H1 (cell line): ENCODE measurements at regions not wholly inside any gene's neighbourhood (a gene's known extent, or its start where the extent isn't known, plus 50 kb on each side); places are given as distances from the start of the nearest gene placed in this dataset.

Source experiments
- CTCF ChIA-PET: fragments of 300-600 bp; sonication (Branson Sonifier 250); formaldehyde crosslinking; loops from one replicate; lab custom pipeline; 2021; ENCODE audit not compliant: partially characterized antibody; lab: Charles Lee
- POLR2A ChIA-PET: fragments of 300-600 bp; sonication (Branson Sonifier 250); formaldehyde crosslinking; loops from one replicate; lab custom pipeline; 2021; ENCODE audit warnings: inconsistent platforms; ENCODE audit not compliant: partially characterized antibody; lab: Charles Lee
- DNase-seq, 2 experiments: peaks; one replicate each; pipeline versions ENCODE4 v3.0.0 to v3.0.0-alpha.2; 2010 to 2022; ENCODE audit warnings: low spot score in 2 of 2, low read depth in 1 of 2, mixed read lengths in 1 of 2
- FAIRE-seq: peaks from 2 replicates; lab custom pipeline; 2011; peaks lifted over from hg19 to GRCh38; lab: Jason Lieb, UNC
- H2AFZ ChIP-seq: 2 replicates; pipeline ENCODE4 v1.8.1; 2012; ENCODE audit warnings: low read length, inconsistent platforms
- H2AK5ac ChIP-seq: 2 replicates; pipeline ENCODE4 v1.6.1; 2013; ENCODE audit warnings: low read depth, low read length
- H2BK120ac ChIP-seq: replicated peaks from 2 replicates; pipeline ENCODE3; 2013; ENCODE audit warnings: low read depth, low read length, inconsistent platforms
- H2BK12ac ChIP-seq: 2 replicates; pipeline ENCODE4 v1.6.1; 2013; ENCODE audit warnings: low read depth, low read length
- H2BK15ac ChIP-seq: 2 replicates; pipeline ENCODE4 v1.6.1; 2013; ENCODE audit warnings: low read length
- H2BK20ac ChIP-seq: 2 replicates; pipeline ENCODE4 v1.6.1; 2013; ENCODE audit warnings: low read length
- H2BK5ac ChIP-seq: 2 replicates; pipeline ENCODE4 v1.6.1; 2013; ENCODE audit warnings: low read depth, low read length
- H3K14ac ChIP-seq: 2 replicates; pipeline ENCODE4 v1.6.1; 2013; ENCODE audit warnings: inconsistent platforms; ENCODE audit not compliant: insufficient read length
- H3K18ac ChIP-seq: 2 replicates; pipeline ENCODE4 v1.6.1; 2013; ENCODE audit warnings: low read length; ENCODE audit errors: extremely low read depth
- H3K23ac ChIP-seq: 2 replicates; pipeline ENCODE4 v1.6.1; 2013; ENCODE audit warnings: inconsistent platforms; ENCODE audit not compliant: insufficient read length
- H3K23me2 ChIP-seq: 2 replicates; pipeline ENCODE4 v1.6.1; 2013; ENCODE audit warnings: low read depth, low read length
- H3K27ac ChIP-seq: 2 replicates; pipeline ENCODE4 v1.6.1; 2011; ENCODE audit warnings: low read depth, low read length, inconsistent platforms
- H3K27me3 ChIP-seq, 4 experiments: replicated peaks in 1 of 4; 1 replicate in 1 of 4; 2 replicates in 3 of 4; pipeline versions ENCODE4 v1.6.1 to v1.8.1; 2011 to 2013; ENCODE audit warnings: low read length in 3 of 4, mild to moderate bottlenecking in 3 of 4, inconsistent platforms in 2 of 4, mixed read lengths in 2 of 4, moderate library complexity in 1 of 4; ENCODE audit not compliant: control insufficient read depth in 3 of 4, insufficient read depth in 3 of 4; ENCODE audit errors: extremely low read depth in 1 of 4
- H3K36me3 ChIP-seq, 4 experiments: 2 replicates each; pipeline versions ENCODE4 v1.6.1 to v1.8.1; 2011 to 2013; ENCODE audit warnings: mild to moderate bottlenecking in 4 of 4, low read length in 3 of 4, moderate library complexity in 2 of 4, control low read depth in 1 of 4, inconsistent platforms in 1 of 4; ENCODE audit not compliant: insufficient read depth in 4 of 4, control insufficient read depth in 2 of 4
- H3K4ac ChIP-seq: replicated peaks from 2 replicates; pipeline ENCODE3; 2013; ENCODE audit warnings: low read length, low read depth, mixed read lengths, inconsistent platforms; ENCODE audit not compliant: insufficient read length
- H3K4me1 ChIP-seq, 4 experiments: replicated peaks in 1 of 4; 1 replicate in 1 of 4; 2 replicates in 3 of 4; pipeline versions ENCODE4 v1.6.1 to v1.8.1; 2011 to 2013; ENCODE audit warnings: low read length in 3 of 4, inconsistent platforms in 2 of 4, mixed read lengths in 1 of 4; ENCODE audit not compliant: insufficient read depth in 4 of 4, control insufficient read depth in 3 of 4
- H3K4me2 ChIP-seq, 2 experiments: 2 replicates each; pipeline versions ENCODE4 v1.6.1 to v1.8.1; 2011 to 2013; ENCODE audit warnings: low read depth in 2 of 2, low read length in 2 of 2, control low read depth in 1 of 2, inconsistent platforms in 1 of 2, mild to moderate bottlenecking in 1 of 2; ENCODE audit not compliant: insufficient read depth in 1 of 2
- H3K4me3 ChIP-seq, 4 experiments: fragments of 200-600, 300-600 bp in 1 of 4; sonication (generic), shearing (Covaris generic), sonication (Bioruptor Twin) in 1 of 4; 2 replicates each; pipeline versions ENCODE4 v1.5.1 to v1.8.1; 2011 to 2016; ENCODE audit warnings: low read length in 4 of 4, low read depth in 3 of 4, control low read depth in 2 of 4, inconsistent platforms in 2 of 4, mild to moderate bottlenecking in 2 of 4, mixed read lengths in 1 of 4, moderate library complexity in 1 of 4; ENCODE audit not compliant: insufficient read depth in 2 of 4; ENCODE audit errors: extremely low read depth in 1 of 4
- H3K56ac ChIP-seq: replicated peaks from 2 replicates; pipeline ENCODE3; 2013; ENCODE audit warnings: low read depth, mild to moderate bottlenecking, mixed read lengths, low read length, inconsistent platforms; ENCODE audit not compliant: insufficient read length
- H3K79me1 ChIP-seq: 2 replicates; pipeline ENCODE4 v1.6.1; 2013; ENCODE audit warnings: low read depth, low read length, control low read depth
- H3K79me2 ChIP-seq, 2 experiments: 2 replicates each; pipeline versions ENCODE4 v1.6.1 to v1.8.1; 2012 to 2013; ENCODE audit warnings: low read length in 2 of 2, mild to moderate bottlenecking in 2 of 2, inconsistent platforms in 1 of 2; ENCODE audit not compliant: insufficient read depth in 2 of 2, control insufficient read depth in 1 of 2
- H3K9ac ChIP-seq, 4 experiments: replicated peaks in 1 of 4; 1 replicate in 1 of 4; 2 replicates in 3 of 4; pipeline versions ENCODE4 v1.6.1 to v1.8.1; 2011 to 2013; ENCODE audit warnings: low read depth in 3 of 4, low read length in 3 of 4, control low read depth in 2 of 4, mild to moderate bottlenecking in 2 of 4, moderate library complexity in 2 of 4, inconsistent platforms in 1 of 4; ENCODE audit errors: extremely low read depth in 1 of 4
- H3K9me3 ChIP-seq, 2 experiments: 2 replicates each; pipeline versions ENCODE4 v1.6.1 to v1.8.1; 2012 to 2013; ENCODE audit warnings: mild to moderate bottlenecking in 2 of 2, moderate library complexity in 2 of 2, control low read depth in 1 of 2, inconsistent platforms in 1 of 2, low read depth in 1 of 2, low read length in 1 of 2, mixed read lengths in 1 of 2; ENCODE audit not compliant: insufficient read depth in 2 of 2
- H4K20me1 ChIP-seq, 2 experiments: replicated peaks in 1 of 2; 2 replicates each; pipeline versions ENCODE3 to v1.8.1; 2011 to 2013; ENCODE audit warnings: inconsistent platforms in 2 of 2, low read length in 2 of 2, mild to moderate bottlenecking in 1 of 2; ENCODE audit not compliant: insufficient read depth in 2 of 2, control insufficient read depth in 1 of 2
- H4K5ac ChIP-seq: 2 replicates; pipeline ENCODE4 v1.6.1; 2013; ENCODE audit warnings: low read length, low read depth, mixed read lengths, inconsistent platforms; ENCODE audit not compliant: insufficient read length
- H4K8ac ChIP-seq: 2 replicates; pipeline ENCODE4 v1.8.0; 2013; ENCODE audit warnings: mild to moderate bottlenecking, moderate library complexity, low read length, inconsistent platforms; ENCODE audit not compliant: insufficient read depth; ENCODE audit errors: extremely low read depth
- H4K91ac ChIP-seq: replicated peaks from 2 replicates; pipeline ENCODE3; 2013; ENCODE audit warnings: low read length, mixed read lengths, inconsistent platforms; ENCODE audit not compliant: insufficient read length
- ATF3 ChIP-seq: IDR thresholded peaks from 2 replicates; pipeline ENCODE4 v1.6.1; 2011; ENCODE audit warnings: low read depth, mild to moderate bottlenecking, low read length; ENCODE audit not compliant: insufficient read depth
- BACH1 ChIP-seq: IDR thresholded peaks from 2 replicates; pipeline ENCODE4 v1.6.1; 2012; ENCODE audit warnings: low read length, improper control_type of control experiment
- CEBPB ChIP-seq: IDR thresholded peaks from 2 replicates; pipeline ENCODE4 v1.6.1; 2012; ENCODE audit warnings: low read depth, low read length
- CHD1 ChIP-seq: IDR thresholded peaks from 2 replicates; pipeline ENCODE4 v1.6.1; 2012; ENCODE audit warnings: low read depth, low read length, improper control_type of control experiment
- CHD2 ChIP-seq: IDR thresholded peaks from 2 replicates; pipeline ENCODE4 v1.6.1; 2012; ENCODE audit warnings: low read length, improper control_type of control experiment
- EZH2 ChIP-seq: fragments of 200-600 bp; sonication (generic); IDR thresholded peaks from 2 replicates; pipeline ENCODE4 v1.7.1; 2012; ENCODE audit warnings: low read depth, mild to moderate bottlenecking, moderate library complexity, low read length, inconsistent platforms; ENCODE audit not compliant: severe bottlenecking
- KDM5A ChIP-seq: fragments of 200-600 bp; IDR thresholded peaks from 2 replicates; pipeline ENCODE4 v1.7.1; 2012; ENCODE audit warnings: mild to moderate bottlenecking, low read length, inconsistent platforms, mixed read lengths
- MAX ChIP-seq: IDR thresholded peaks from 2 replicates; pipeline ENCODE4 v1.6.1; 2012; ENCODE audit warnings: inconsistent platforms
- NRF1 ChIP-seq: IDR thresholded peaks from 2 replicates; pipeline ENCODE4 v1.6.1; 2011; ENCODE audit warnings: mild to moderate bottlenecking, low read depth, low read length, improper control_type of control experiment
- POLR2AphosphoS5 ChIP-seq: IDR thresholded peaks from 2 replicates; pipeline ENCODE4 v1.6.1; 2011; ENCODE audit warnings: low read depth, low read length
- SIN3A ChIP-seq, 2 experiments: IDR thresholded peaks in 1 of 2; conservative IDR thresholded peaks in 1 of 2; 2 replicates each; pipeline ENCODE4 v1.6.1; 2011 to 2012; ENCODE audit warnings: low read length in 2 of 2, improper control_type of control experiment in 1 of 2, low read depth in 1 of 2, mild to moderate bottlenecking in 1 of 2
- WGBS, 2 experiments: shearing (Covaris generic) in 1 of 2; methylation state at CpG; one replicate each; pipeline versions ENCODE4 v1.1.6 to v1.1.7; 2013 to 2015; ENCODE audit warnings: low lambda C conversion rate in 2 of 2, mixed read lengths in 2 of 2, inconsistent platforms in 1 of 2, low coverage in 1 of 2, missing lambda C conversion rate in 1 of 2; ENCODE audit not compliant: insufficient replicate concordance in 2 of 2, insufficient coverage in 1 of 2, insufficient read length in 1 of 2; ENCODE audit errors: extremely low coverage in 1 of 2, missing lambda C conversion rate in 1 of 2; 5-methylcytosine and 5-hydroxymethylcytosine counted together

- Histone ChIP-seq H3K4me2 (no peak overlapping the region), H4K8ac (no peak overlapping the region), H4K91ac (no peak overlapping the region), H2AFZ (no peak overlapping the region), H3K79me2 (no peaks in the 10 kb centered on the region), H3K56ac (no peak overlapping the region), H3K23me2 (no peaks in the 10 kb centered on the region; the same call in 1 of the 2 replicates), H3K9ac (no peak overlapping the region), H2BK20ac (no peak overlapping the region), H3K27me3 (no peaks in the 10 kb centered on the region; a peak in 1 of 7 replicates), H3K27ac (no peak overlapping the region), H3K4me3 (no peak overlapping the region), H2BK15ac (no peak overlapping the region), H2BK120ac (no peak overlapping the region), H3K4ac (no peak overlapping the region), H3K4me1 (peaks cover 0 to 3% (median 0%) of the 10 kb centered on the region in 4 experiments; a peak in 1 of 7 replicates), H3K79me1 (no peaks in the 10 kb centered on the region), H2AK5ac (no peak overlapping the region), H3K23ac (no peak overlapping the region), H2BK5ac (no peak overlapping the region), H4K5ac (no peak overlapping the region), H4K20me1 (no peaks in the 10 kb centered on the region), H3K14ac (no peak overlapping the region), H3K18ac (no peak overlapping the region), H2BK12ac (no peak overlapping the region), H3K36me3 (no peaks in the 10 kb centered on the region; a peak in 1 of 8 replicates), H3K9me3 (peaks cover 4 to 18% of the 10 kb centered on the region in 2 experiments; a peak in 2 of 4 replicates)
- no peak for DNase-seq
- POLR2A ChIA-PET, result no interaction called here
- WGBS, 2 experiments, result 95% methylated on average over 1 of the region's 1 CpG; no CpG with 5 or more reads in 1 of the 2 experiments
- TF ChIP-seq CHD2, result no peak
- no peak for TF ChIP-seq KDM5A
- TF ChIP-seq SIN3A (conservative IDR thresholded peaks at IDR 0.05 in 1 of 2, IDR thresholded peaks at IDR 0.05 in 1 of 2; ENCODE audit: low read depth in 1 of 2, low read length in 2 of 2), result no peak
- no peak for TF ChIP-seq ATF3
- TF ChIP-seq POLR2AphosphoS5, result no peak
- TF ChIP-seq NRF1, result no peak
- no peak for TF ChIP-seq EZH2
- no peak for TF ChIP-seq BACH1
- no peak for TF ChIP-seq MAX
- no peak for TF ChIP-seq CHD1
- no peak for TF ChIP-seq CEBPB
- CTCF ChIA-PET, result interaction anchor here (0.7 to 1.5 kb wide), 6 partner anchors 8 to 169 kb away, joined by 3 to 4 read pairs (median 3); no protein-coding TSS in a partner anchor
- no peak for FAIRE-seq
Measured at GRCh38 chr11:45063669-45064068, 82.8 kb upstream of the PRDM11 start.
